ENCODE measurements at regions not wholly inside any gene's neighbourhood (a gene's known extent, or its start where the extent isn't known, plus 50 kb on each side); places are given as distances from the start of the nearest gene placed in this dataset.

DNA sequence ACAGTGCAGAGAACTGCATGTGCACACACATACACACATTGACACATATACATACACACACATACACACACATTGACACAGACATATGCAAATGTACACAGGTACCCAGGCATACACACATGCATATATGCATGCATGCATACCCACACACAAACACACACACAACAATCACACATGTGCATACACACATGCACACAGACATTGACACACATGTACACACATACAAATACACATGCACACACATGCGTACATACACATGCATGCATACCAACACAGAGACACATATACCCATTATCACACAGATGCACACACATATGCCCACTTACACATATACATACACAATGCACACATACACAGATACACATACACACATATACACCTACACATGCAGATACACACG is 299.6 kb upstream of the ADCY2 start:
- TF ChIP-seq, protein P1, sequence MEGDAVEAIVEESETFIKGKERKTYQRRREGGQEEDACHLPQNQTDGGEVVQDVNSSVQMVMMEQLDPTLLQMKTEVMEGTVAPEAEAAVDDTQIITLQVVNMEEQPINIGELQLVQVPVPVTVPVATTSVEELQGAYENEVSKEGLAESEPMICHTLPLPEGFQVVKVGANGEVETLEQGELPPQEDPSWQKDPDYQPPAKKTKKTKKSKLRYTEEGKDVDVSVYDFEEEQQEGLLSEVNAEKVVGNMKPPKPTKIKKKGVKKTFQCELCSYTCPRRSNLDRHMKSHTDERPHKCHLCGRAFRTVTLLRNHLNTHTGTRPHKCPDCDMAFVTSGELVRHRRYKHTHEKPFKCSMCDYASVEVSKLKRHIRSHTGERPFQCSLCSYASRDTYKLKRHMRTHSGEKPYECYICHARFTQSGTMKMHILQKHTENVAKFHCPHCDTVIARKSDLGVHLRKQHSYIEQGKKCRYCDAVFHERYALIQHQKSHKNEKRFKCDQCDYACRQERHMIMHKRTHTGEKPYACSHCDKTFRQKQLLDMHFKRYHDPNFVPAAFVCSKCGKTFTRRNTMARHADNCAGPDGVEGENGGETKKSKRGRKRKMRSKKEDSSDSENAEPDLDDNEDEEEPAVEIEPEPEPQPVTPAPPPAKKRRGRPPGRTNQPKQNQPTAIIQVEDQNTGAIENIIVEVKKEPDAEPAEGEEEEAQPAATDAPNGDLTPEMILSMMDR (IDR thresholded peaks at IDR 0.05), result no peak
- TF ChIP-seq POLR2A (IDR thresholded peaks at IDR 0.05) (no peak), POLR2AphosphoS5 (IDR thresholded peaks at IDR 0.05) (no peak)

All from prostate gland (tissue), 2 donors.